MV-4-11 (cell line): ENCODE measurements at regions not wholly inside any gene's neighbourhood (a gene's known extent, or its start where the extent isn't known, plus 50 kb on each side); places are given as distances from the start of the nearest gene placed in this dataset.

Experiments
- DNase-seq: peaks from one replicate; lab custom pipeline; 2025; lab: John Stamatoyannopoulos, UW

- peak; percentile 27 for DNase-seq
These were observed 187.1 kb upstream of the SPEF2 start for GRCh38 chr5:35430381-35431162.

- no peak for DNase-seq
These were observed 189.9 kb upstream of the PRLR start for GRCh38 chr5:35420200-35420599.

- DNase-seq, result no peak
These were observed 186.8 kb upstream of the PRLR start for GRCh38 chr5:35417040-35417439.

GRCh38 chr5:35416217-35416988 lies 186.1 kb upstream of the PRLR start:
- DNase-seq, result no peak

- DNase-seq, result no peak
These were observed 185.0 kb upstream of the PRLR start for GRCh38 chr5:35415309-35415708.

- DNase-seq, result no peak
These were observed 179.1 kb upstream of the PRLR start for GRCh38 chr5:35409361-35409760.

- DNase-seq, result peak; percentile 60
These were observed 177.9 kb upstream of the PRLR start for GRCh38 chr5:35408146-35408545.

- no peak for DNase-seq
These were observed 177.4 kb upstream of the PRLR start for GRCh38 chr5:35407697-35408096.

GRCh38 chr5:35405938-35406337 lies 175.7 kb upstream of the PRLR start:
- no peak for DNase-seq

GRCh38 chr5:35404701-35405100 lies 174.4 kb upstream of the PRLR start:
- DNase-seq, result no peak

- no peak for DNase-seq
These were observed 163.6 kb upstream of the PRLR start for GRCh38 chr5:35393901-35394300.

GRCh38 chr5:35384658-35385057 lies 154.4 kb upstream of the PRLR start:
- DNase-seq, result no peak

- no peak for DNase-seq
These were observed 152.8 kb upstream of the PRLR start for GRCh38 chr5:35383041-35383440.

- no peak for DNase-seq
These were observed 147.4 kb upstream of the PRLR start for GRCh38 chr5:35377653-35378052.

GRCh38 chr5:35374584-35374983 lies 144.3 kb upstream of the PRLR start:
- no peak for DNase-seq

GRCh38 chr5:35373249-35373648 lies 143.0 kb upstream of the PRLR start:
- no peak for DNase-seq

- DNase-seq, result no peak
These were observed 142.2 kb upstream of the PRLR start for GRCh38 chr5:35372482-35372881.

GRCh38 chr5:35371951-35372426 lies 141.7 kb upstream of the PRLR start:
- no peak for DNase-seq

- no peak for DNase-seq
These were observed 140.6 kb upstream of the PRLR start for GRCh38 chr5:35370871-35371270.

GRCh38 chr5:35369965-35370790 lies 139.9 kb upstream of the PRLR start:
- DNase-seq, result no peak

- no peak for DNase-seq
These were observed 137.2 kb upstream of the PRLR start for GRCh38 chr5:35367526-35367925.

GRCh38 chr5:35365758-35366157 lies 135.5 kb upstream of the PRLR start:
- peak; percentile 52 for DNase-seq
